GM20000 (cell line): ENCODE measurements at regions not wholly inside any gene's neighbourhood (a gene's known extent, or its start where the extent isn't known, plus 50 kb on each side); places are given as distances from the start of the nearest gene placed in this dataset.

Experiments used
- DNase-seq: peaks from one replicate; pipeline ENCODE4 v3.0.0; 2012; ENCODE audit warnings: low spot score
- CTCF ChIP-seq: IDR thresholded peaks from 2 replicates; pipeline ENCODE4 v1.5.1; 2012; ENCODE audit warnings: mild to moderate bottlenecking, control low read depth; ENCODE audit errors: extremely low read depth, missing control alignments

- TF ChIP-seq CTCF = no peak
- no peak for DNase-seq
Observed at GRCh38 chr5:88518131-88519016, 249.7 kb upstream of the TMEM161B start.

- no peak for TF ChIP-seq CTCF
- no peak for DNase-seq
Observed at GRCh38 chr5:88515881-88516819, 247.5 kb upstream of the TMEM161B start.

GRCh38 chr5:88515068-88515467 is 246.4 kb upstream of the TMEM161B start:
- no peak for TF ChIP-seq CTCF

GRCh38 chr5:88509403-88509802 is 240.8 kb upstream of the TMEM161B start:
- TF ChIP-seq CTCF = no peak

More at GRCh38 chr5:88515068-88515467, 246.4 kb upstream of the TMEM161B start:
- DNase-seq = no peak

GRCh38 chr5:88507261-88507660 is 238.6 kb upstream of the TMEM161B start:
- no peak for TF ChIP-seq CTCF
- no peak for DNase-seq

More at GRCh38 chr5:88509403-88509802, 240.8 kb upstream of the TMEM161B start:
- DNase-seq = no peak

- no peak for DNase-seq
- TF ChIP-seq CTCF = no peak
Observed at GRCh38 chr5:88503406-88503805, 234.8 kb upstream of the TMEM161B start.

- no peak for DNase-seq
Observed at GRCh38 chr5:88503041-88503345, 234.3 kb upstream of the TMEM161B start.

More at GRCh38 chr5:88503041-88503345, 234.3 kb upstream of the TMEM161B start:
- TF ChIP-seq CTCF = no peak
